GM06990 (cell line): ENCODE measurements at regions not wholly inside any gene's neighbourhood (a gene's known extent, or its start where the extent isn't known, plus 50 kb on each side); places are given as distances from the start of the nearest gene placed in this dataset.

ENCODE experiments used
- DNase-seq: peaks from one replicate; pipeline ENCODE4 v3.0.0-alpha.2; 2011; ENCODE audit not compliant: insufficient read length; ENCODE audit errors: extremely low read depth
- H3K27me3 ChIP-seq: replicated peaks from 2 replicates; pipeline ENCODE4 v1.6.0; 2011; ENCODE audit warnings: low read length; ENCODE audit not compliant: control insufficient read depth, insufficient read depth
- H3K36me3 ChIP-seq: 2 replicates; pipeline ENCODE4 v1.5.1; 2011; ENCODE audit warnings: low read length; ENCODE audit not compliant: control insufficient read depth, insufficient read depth
- H3K4me3 ChIP-seq: replicated peaks from 2 replicates; pipeline ENCODE4 v1.5.1; 2011; ENCODE audit warnings: low read depth, mild to moderate bottlenecking, control low read depth, low read length
- TF ChIP-seq, protein P1 (sequence below): IDR thresholded peaks from 2 replicates; pipeline ENCODE4 v1.5.1; 2011; ENCODE audit warnings: low read length, control low read depth, mild to moderate bottlenecking, inconsistent platforms; ENCODE audit not compliant: insufficient read depth, poor library complexity, severe bottlenecking

- Histone ChIP-seq H3K36me3 (no peaks in the 10 kb centered on the region), H3K4me3 (no peak overlapping the region), H3K27me3 (no peaks in the 10 kb centered on the region; the same call in 1 of the 2 replicates)
- TF ChIP-seq, protein P1, sequence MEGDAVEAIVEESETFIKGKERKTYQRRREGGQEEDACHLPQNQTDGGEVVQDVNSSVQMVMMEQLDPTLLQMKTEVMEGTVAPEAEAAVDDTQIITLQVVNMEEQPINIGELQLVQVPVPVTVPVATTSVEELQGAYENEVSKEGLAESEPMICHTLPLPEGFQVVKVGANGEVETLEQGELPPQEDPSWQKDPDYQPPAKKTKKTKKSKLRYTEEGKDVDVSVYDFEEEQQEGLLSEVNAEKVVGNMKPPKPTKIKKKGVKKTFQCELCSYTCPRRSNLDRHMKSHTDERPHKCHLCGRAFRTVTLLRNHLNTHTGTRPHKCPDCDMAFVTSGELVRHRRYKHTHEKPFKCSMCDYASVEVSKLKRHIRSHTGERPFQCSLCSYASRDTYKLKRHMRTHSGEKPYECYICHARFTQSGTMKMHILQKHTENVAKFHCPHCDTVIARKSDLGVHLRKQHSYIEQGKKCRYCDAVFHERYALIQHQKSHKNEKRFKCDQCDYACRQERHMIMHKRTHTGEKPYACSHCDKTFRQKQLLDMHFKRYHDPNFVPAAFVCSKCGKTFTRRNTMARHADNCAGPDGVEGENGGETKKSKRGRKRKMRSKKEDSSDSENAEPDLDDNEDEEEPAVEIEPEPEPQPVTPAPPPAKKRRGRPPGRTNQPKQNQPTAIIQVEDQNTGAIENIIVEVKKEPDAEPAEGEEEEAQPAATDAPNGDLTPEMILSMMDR, result no peak
- no peak for DNase-seq
Measured at GRCh38 chr5:58013542-58014258, 446.2 kb downstream of the PLK2 start.

- DNase-seq, result no peak
- TF ChIP-seq, protein P1, result no peak
- no peaks in the 10 kb centered on the region; the same call in 1 of the 2 replicates for H3K27me3 ChIP-seq
- H3K36me3 ChIP-seq, result no peaks in the 10 kb centered on the region
- no peak overlapping the region for H3K4me3 ChIP-seq
Measured at GRCh38 chr5:58012801-58013315, 447.0 kb downstream of the PLK2 start.

DNA sequence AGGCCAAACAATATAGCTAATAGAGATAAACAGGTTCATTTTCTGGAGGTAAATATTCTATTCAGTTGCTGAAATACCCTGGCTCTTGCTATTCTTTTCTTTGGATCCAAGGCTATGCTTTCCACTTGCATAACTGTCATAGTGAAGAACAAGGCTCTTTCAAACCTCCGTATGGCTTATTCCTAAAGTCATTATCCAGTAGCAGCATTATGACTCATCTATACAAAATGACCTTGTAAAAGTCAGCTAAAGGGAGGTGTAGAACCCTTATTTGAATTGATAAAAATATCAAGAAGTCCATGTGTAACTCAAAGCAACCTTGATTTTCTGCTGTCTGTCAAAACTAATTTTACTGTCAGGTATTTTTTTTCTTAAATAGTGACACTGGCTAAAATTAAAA is 447.8 kb downstream of the PLK2 start:
- TF ChIP-seq, protein P1, result no peak
- Histone ChIP-seq H3K36me3 (no peaks in the 10 kb centered on the region), H3K27me3 (no peaks in the 10 kb centered on the region; the same call in 1 of the 2 replicates), H3K4me3 (no peak overlapping the region)
- DNase-seq, result no peak

- DNase-seq, result no peak
- H3K27me3 ChIP-seq, result no peaks in the 10 kb centered on the region; the same call in 1 of the 2 replicates
- no peak overlapping the region for H3K4me3 ChIP-seq
- TF ChIP-seq, protein P1, result no peak
- no peaks in the 10 kb centered on the region for H3K36me3 ChIP-seq
Measured at GRCh38 chr5:58011301-58011700, 448.6 kb downstream of the PLK2 start.

DNA sequence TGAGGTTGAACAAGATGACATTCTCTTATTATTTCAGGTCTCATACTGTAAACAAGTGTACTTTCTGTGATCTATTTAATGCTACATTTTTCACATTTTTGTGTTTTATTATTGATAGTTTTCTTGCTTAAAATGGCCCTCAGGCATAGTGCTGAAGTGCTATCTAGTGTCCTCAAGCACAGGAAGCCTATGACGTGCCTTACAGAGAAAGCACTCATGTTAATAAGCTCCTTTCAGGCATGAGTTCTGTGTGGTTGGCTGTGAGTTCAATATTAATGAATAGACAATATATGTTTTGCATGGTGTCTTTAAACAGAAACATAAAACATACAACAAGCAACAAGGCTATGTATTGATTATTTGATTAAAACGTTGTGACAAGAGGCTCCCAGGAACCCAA is 450.1 kb downstream of the PLK2 start:
- DNase-seq, result no peak
- Histone ChIP-seq H3K4me3 (no peak overlapping the region), H3K36me3 (no peaks in the 10 kb centered on the region), H3K27me3 (no peaks in the 10 kb centered on the region)
- TF ChIP-seq, protein P1, result no peak
